ENCODE measurements at regions not wholly inside any gene's neighbourhood (a gene's known extent, or its start where the extent isn't known, plus 50 kb on each side); places are given as distances from the start of the nearest gene placed in this dataset.

DNA sequence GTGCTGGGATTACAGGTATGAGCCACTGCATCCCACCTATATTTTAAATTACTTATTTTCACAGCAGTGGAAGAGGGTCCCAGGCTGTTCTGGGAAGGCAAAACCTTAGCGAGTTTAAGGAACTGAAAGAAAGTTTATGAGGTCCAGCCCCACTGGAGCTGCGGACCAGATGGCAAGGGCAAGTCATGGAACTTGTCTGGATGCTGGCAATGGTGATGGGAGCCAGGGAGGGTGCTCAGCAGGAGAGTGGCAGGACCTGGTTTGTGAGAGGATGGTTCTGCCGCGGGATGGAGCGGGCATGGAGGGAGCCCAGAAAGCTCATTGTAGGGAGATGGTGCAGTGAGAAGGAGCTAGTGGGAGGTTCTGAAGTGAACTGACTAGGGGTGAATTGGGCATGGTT, 50.6 kb upstream of the SLC45A1 start:
- ATAC-seq, result no peak

DNA sequence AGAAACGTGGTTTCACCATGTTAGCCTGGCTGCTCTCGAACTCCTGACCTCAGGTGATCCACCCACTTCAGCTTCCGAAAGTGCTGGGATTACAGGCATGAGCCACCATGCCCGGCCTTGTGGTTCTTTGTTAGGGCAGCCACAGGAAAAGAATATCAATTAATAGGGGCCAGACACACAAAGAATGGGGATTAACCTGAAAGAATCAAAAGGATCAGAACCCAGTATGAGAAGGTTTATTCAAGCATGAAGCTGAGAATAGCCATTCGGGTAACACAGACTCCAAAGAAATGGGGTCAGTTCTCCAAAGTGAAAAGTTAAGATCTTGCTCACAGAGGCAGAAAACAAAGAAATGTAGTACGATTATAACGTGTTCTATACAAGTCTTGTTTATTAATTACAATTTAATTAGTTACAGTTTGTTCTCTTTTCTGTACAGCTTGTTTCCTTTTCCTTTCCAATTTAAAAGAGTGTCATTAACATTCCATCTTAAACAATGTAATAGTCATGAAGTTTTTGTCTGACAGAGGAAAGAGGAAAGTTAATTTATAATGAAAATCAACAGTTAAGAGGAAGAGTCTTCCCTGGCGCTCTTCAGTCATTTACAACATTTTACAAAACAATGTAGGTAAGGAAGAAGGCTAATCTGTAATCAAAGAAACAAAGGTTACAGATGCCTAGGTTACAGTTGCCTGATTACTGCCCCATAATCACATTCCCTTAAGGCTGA, 51.3 kb upstream of the SLC45A1 start:
- ATAC-seq, result no peak

DNA sequence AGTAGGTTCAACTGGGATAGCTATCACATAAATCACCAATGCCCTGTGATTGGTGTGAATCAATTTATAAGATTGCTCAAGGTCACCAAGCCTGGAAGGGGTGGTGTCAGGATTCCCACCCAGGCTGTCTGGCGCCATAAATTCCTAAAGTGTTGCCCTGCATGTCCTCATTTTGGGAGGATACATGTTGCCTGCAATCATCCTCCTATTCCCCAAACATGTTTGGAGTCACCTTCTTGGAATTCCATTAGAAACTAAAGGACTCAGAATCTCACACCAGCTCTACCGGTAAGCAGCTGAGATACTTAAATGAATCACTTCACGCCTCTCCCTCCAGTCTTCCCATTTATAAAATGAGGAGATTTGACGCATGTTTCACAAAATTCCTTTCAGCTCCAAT, 54.1 kb upstream of the SLC45A1 start:
- ATAC-seq, result no peak

DNA sequence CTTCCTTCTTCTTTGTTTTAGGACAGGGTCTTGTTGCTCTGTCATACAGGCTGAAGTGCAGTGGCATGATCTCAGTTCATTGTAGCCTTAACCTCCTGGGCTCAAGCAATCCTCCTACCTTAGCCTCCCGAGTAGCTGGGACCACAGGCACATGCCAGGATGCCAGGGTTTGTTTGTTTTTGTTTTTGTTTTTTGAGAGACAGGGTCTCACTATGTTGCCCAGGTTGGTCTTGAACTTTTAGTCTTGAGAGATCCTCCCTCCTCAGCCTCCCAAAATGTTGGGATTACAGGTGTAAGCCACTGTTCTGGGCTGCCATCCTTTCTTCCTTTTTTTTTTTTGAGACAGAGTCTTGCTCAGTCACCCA, 56.5 kb upstream of the SLC45A1 start:
- no peak for ATAC-seq

DNA sequence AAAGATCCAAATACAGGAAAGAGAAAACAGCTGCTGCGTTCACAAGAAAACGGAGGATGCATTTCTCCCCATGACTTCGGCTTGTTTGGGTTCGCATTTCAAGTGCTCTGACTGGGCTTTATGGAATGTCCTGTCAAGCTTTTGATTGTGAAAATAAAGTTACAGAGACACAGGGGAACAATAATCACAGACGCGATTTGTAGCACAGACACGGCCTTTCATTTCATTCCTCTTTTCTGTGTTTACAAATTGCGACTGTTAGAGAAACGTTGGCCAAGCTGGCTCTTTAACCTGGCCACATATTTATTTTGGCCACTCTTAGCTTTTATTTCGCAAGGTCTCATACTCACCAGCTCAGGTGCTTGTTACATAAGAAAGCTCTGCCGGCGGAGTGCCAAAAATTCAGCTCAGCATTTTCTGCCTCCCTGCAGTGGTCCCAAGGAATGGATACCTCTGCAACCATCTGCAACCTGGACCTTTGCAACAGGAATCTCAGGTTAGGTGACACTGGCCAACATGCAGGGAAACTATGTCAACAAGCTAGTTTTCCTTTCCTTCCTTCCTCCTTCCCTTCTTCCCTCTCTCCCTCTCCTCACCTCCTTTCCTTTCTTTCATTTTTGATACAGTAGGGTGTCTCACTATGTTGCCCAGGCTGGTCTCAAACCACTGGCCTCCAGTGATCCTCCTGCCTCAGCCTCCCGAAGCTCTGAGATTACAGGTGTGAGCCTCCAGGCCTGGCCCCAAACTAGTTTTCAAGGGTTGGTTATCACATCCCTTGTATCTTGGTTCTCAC, 58.2 kb upstream of the SLC45A1 start:
- ATAC-seq, result no peak

DNA sequence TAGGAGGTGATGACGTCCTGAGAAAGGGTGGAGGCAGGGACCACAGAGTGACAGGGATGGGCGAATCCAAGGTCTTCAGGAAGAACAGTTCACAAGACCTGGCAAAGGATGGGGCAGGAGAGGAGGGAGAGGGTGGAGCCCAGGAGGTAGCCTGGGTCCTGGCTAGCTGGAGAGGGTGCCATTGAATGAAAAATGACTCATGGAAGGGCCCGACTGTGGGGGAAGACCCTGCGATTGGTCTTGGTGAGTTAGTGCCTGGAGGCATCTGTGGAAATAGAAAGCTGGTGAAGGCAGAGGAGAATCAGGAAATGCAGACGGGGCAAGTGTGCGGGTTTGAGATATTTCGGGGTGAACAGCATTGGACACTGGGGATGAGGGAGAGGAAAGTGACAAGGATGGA, 60.3 kb upstream of the SLC45A1 start:
- ATAC-seq, result no peak

DNA sequence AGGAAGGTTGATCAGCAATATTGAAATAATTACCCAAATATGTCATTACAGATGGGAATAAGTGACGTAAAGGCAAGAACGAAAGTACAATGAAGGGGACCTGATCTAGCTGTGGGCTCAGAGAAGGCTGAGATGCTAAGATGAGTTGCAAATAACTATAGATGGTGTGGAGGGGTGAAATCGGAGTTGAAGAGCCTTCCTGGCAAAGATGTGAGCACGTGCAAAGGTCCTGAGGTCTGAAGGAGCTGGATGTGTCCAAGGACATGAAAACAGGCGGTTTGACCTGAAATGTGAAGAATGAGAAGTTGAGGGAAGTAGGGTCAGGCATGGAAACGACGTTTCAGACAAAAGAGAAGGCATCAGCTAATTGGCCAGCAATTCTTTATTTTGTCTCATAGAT, 61.6 kb upstream of the SLC45A1 start:
- no peak for ATAC-seq

DNA sequence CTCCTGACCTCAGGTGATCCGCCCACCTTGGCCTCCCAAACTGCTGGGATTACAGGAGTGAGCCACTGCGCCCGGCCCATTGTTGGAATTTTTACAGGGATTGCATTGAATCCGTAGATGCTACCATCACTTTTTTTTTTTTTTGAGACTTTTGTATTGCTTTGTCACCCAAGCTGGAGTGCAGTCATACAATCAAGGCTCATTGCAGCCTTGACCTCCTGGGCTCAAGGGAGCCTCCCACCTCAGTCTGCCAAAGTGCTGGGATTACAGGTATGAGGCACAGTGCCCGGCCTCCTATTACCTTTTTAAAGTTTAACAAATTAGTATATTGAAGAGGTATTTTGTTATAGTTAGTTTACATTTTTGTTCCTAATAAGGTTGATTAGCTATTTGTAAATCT, 62.2 kb upstream of the SLC45A1 start:
- ATAC-seq, result no peak

DNA sequence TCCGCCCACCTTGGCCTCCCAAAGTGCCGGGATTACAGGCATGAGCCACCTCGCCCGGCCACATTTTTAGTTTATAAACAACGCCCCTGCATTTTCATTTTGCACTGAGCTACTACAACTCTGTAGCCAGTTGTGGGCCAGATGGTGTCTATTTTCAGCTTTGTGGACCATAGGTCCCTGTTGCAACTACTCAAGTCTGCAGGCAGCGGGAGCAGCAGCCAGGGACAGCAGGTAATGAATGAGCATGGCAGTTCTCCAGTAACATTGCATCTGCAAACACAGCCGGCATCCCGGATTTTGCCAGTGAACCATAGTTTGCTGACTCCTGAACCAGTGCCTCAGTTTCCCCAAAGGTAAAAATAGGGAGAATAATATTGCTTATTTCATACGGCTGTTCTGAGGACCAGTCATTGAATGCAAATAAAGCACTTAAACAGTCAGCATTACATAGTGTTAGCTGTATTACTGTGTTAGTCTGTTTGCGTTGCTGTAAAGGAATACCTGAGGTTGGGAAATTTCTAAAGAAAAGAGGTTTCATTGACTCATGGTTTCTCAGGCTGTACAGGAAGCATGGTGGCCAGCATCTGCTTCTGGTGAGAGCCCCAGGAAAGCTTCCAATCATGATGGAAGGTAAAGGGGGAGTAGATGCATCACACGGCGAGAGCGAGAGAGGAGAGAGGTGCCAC, 65.5 kb upstream of the SLC45A1 start:
- no peak for ATAC-seq

DNA sequence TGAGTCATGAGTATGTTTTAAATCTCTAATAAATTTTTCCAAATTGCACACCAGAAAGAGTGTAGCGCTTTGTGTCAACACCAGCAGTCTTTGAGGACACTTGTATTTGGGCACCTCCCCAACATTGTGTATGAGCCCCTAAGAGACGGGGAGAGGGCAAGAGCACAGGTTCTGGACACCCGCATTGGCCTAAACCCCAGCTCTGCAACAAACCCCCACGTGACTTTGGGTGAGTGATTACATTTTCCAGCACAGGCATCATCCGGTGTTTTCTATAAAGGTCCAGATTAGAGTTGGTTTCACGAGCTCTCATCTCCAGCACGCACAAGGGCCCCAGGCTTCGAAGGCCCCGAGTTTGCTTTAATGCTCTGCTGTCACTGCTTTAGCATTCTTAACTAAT, 66.3 kb upstream of the SLC45A1 start:
- no peak for ATAC-seq

DNA sequence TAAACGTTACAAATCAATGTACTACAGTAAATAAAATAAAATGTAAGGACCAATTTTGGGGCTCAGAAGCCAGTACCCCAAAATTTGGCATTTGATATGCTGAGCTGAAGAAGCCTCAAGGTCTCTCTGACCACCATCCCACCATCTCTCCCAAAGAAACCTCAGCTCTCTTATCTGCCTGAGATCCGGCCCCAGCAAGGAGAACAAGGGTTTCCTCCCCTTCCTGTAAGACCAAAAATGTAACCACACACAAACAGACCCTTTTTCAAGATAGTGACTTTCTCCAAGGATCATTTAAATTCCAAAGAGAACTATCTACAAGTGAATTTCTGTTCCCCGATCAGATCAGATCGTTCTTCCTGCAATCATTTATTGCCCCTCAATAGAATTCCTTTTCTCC, 68.1 kb upstream of the SLC45A1 start:
- no peak for ATAC-seq

DNA sequence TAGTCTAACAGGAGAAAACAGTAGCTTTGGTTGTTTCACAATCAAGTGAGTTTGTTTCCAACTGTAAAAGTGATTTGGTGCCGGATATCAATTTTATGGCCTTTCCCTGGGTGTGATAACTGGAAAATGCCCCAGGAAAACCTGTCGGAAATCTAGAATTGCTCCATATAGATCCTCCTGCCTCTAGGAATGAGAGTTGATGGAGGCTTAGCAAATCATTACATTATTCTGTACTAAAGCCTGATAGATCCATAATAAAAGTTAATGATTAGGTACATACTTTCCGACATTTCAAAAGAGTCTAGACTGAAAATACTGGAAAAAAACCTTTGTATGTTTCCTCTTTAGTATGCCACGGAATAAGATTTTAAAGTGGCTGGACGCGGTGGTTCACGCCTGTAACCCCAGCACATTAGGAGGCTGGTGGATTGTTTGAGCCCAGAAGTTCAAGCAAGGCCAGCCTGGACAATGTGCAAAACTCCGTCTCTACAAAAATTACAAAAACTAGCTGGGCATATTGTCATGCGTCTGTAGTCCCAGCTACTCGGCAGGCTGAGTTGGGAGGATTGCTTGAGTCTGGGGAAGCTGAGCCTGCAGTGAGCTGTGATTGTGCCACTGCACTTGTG, 70.0 kb upstream of the SLC45A1 start:
- ATAC-seq, result no peak

DNA sequence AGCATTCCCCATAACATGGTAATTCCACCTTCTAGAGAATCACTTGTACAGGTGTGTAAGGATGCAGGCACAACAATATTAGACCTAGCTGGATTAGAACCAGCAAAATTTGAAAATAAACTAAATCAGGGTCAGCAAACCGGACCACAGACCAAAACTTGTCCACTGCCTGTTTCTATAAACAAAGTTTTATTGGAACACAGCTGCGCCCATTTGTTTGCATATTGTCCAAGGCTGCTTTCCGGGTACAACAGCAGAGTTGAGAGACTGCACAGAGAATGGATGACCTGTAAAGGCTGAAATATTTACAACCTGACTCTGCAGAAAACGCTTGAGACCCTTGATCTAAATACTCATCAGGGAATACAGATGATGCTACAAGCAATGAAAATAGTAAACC, 73.6 kb upstream of the SLC45A1 start:
- ATAC-seq, result no peak

DNA sequence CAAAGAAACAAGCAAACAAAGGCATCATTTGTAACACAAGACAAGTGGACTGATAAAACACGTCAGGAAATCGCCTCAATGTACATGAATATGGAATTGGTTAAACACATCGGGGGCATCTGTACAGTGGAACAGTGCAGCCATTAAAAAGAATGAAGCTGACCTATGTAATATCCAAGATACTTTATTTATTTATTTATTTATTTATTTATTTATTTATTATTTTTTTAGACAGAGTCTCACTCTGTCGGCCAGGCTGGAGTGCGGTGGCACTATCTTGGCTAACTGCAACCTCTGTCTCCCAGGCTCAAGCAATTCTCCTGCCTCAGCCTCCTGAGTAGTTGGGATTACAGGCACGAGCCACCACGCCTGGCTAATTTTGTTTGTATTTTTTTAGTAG, 75.4 kb upstream of the SLC45A1 start:
- no peak for ATAC-seq

DNA sequence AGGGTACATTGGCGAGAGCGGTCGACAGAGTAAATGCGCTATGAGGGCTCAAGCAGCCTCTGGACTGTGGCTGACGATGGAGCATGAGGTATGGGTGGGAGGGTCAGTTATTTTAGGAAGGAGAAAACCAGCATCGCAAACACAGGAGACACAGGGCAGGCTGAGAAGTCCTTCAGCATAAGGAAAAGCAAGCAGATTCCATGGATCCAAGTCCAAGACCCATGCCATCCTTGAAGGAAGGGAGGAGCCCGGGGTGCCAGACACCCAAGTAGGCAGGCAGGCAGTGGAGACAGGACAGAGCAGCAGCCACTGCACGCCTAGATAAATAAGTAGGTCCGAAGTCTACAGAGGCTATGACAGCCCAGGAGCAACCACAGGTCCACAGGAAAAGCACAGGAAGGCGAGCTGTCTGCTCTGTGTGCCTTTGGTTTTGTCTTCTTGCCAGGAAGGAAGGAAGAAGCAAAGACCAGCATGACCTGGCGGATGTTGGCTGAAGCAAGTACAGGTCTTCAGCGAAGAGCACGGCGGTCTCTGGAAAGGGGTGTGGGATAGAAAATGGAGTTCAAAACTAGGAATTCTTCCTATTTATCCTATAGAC, 76.4 kb upstream of the SLC45A1 start:
- ATAC-seq, result no peak

DNA sequence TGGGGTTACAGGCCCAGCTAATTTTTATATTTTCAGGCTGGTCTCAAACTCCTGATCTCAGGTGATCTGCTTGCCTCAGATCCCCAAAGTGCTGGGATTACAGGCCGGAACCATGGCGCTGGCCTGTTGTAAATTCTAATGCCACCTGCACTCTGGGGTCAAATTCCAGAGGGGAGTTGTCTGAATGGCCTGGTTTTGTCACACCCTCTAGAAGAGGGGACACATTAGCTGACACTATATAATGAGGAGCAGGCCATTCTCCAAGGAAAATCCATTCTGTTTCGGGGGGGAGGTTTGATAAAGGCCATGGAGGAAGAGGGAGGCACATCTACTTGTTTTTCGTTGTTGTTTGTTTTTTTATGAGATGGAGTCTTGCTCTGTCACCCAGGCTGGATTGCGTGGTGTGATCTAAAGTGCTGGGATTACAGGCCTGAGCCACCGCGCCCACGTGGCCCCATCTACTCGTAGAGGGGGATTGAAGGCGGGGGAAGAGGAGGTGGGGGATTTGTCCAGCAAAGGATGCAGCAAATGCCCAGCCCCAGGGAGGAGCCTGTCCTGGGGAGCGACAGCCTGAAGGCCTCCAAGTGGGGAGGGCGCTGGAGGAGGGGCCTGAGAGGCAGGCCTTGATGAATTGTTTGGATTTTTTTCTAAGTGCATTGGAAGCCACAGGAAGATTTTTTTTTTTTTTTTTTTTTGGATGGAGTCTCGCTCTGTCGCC, 78.4 kb upstream of the SLC45A1 start:
- no peak for ATAC-seq

DNA sequence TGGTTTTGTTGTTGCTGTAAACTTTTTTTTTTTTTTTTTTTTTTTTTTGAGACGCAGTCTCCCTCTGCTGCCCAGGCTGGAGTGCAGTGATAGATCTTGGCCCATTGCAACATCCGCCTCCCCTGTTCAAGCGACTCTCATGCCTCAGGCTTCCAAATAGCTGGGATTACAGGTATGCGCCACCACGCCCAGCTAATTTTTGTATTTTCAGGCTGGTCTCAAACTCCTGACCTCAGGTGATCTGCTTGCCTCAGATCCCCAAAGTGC, 78.9 kb upstream of the SLC45A1 start:
- no peak for ATAC-seq

DNA sequence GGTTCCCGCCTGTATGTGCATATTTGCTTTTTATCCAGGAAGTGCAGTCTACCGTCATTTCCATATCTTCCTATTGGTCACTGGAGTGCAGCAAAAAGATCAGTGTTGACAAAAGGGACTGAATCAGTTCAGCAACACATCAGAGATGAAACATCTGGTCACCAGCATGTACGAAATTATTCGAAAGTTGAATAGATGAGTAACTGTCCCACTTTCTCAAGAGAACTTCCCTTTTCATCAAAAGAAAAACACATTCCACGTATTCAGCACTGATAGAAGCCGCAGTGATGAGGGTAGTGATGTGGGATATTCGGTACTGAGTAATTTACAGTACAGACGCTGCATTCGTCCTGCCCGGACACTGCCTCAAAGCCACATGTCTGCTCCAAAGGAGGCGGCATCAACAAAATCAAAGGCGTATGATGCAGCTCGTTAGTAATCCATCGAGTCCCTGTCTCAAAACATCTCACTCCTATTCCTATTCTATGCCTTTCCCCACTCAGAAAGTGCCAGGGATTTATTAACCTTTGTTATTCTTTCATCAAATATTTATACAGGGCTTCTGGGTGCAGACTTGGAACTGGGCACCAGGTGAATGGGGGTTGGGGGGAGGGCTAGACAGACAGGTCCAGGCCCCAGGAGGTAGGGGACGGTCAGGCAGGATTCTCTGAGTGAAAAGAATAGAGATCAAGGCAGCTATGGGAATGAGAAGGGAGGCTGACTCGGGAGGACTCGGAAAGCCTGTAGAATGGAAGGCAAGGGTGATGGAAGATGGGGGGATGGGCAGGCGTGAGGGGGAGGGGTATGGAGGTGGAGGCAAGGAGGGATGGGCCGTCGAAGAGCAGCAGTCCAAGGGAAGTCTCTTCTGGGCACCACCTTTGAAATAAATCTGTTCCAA, 79.5 kb upstream of the SLC45A1 start:
- ATAC-seq, result no peak

DNA sequence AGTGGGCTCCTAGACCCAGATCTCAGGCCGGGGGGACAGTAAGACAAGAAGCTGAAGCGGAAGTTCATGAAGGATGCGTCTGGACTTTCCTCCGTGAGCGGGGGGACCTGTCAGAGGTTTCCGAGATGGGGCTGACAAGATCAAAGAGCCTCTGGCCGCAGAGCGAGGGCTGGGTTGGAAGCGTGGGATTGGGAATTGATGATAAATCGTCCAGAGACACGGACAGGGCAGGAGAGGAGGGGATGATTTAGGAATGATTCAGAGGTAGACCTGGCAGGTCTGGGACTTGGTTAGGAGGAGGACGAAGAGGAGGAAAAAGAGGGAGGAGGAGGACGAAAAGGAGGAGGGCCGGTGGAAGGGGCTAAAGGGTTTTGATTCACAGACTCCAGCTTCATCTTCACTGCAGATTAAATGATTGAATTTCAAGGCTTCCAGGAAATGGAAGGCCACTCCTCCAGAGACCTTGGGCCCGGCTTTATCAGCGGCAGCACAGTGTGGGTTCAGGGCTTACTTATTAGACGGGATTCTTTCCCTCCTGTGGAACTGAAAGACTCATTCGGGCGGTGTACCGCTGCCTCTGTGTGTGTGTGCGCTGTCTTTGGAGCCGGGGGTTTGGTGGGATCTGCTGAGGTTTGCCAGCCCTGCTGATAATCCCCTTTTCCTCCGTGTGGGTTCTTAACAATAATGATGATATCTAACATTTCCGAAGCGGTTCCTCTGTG, 85.7 kb upstream of the SLC45A1 start:
- no peak for ATAC-seq

DNA sequence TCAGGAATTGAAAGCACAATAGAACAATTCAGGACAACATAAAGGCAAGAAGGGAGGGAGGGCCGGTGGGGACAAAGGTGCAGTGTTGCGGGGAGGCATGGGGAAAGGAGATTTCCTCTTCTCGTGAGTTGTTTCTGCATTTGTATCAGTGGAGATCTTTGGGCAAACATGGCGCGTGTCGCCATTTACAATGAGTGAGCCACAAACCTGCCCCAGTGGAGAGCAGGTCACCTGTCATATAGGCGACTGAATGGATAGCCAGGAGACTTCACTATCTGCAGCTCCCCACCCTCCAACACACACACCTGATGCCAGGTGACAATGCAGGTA, 87.7 kb upstream of the SLC45A1 start:
- ATAC-seq, result no peak

DNA sequence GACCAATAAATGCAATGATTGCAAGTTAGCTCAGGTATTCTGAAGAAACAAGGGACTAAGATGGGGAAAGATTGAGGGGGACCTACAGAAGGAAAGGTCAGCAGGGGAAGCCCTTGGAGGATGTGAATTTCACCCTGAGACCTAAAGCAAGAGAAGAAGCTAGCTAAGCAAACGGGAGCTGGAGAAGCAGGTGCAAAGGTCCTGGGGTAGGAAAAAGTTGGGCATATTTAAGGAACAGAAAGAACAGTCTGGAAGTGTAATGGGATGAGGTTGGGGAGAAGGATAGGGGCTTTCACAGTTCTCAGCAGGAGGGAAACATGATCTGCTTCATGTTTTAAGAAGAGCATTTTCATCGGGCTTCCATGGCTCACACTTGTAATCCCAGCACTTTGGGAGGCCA, 89.7 kb upstream of the SLC45A1 start:
- ATAC-seq, result no peak

Measured in activated CD4-positive, CD25-positive, alpha-beta regulatory T cell treated with anti-CD3 and anti-CD28 coated beads, Interleukin-2, amount 50 U/mL, for 24 hours (primary cell).